Skeletal muscle tissue (tissue), 3 donors: ENCODE measurements at regions not wholly inside any gene's neighbourhood (a gene's known extent, or its start where the extent isn't known, plus 50 kb on each side); places are given as distances from the start of the nearest gene placed in this dataset.
"Not testable (repeated sequence)": the region's sequence is repeated elsewhere in the genome, so short reads cannot be mapped to it uniquely, and the experiment has no call there.

Source experiments
- H3K27ac ChIP-seq: one replicate; pipeline ENCODE4 v1.7.0; 2013; ENCODE audit warnings: mild to moderate bottlenecking, low read depth, low read length, inconsistent platforms
- H3K27me3 ChIP-seq, 3 donors: one replicate each; pipeline ENCODE4 v1.7.0; 2013; ENCODE audit warnings: low read length in 3 of 3; ENCODE audit not compliant: control insufficient read depth in 3 of 3, insufficient read depth in 3 of 3
- H3K36me3 ChIP-seq, 3 donors: one replicate each; pipeline ENCODE4 v1.7.0; 2013; ENCODE audit warnings: low read length in 3 of 3; ENCODE audit not compliant: control insufficient read depth in 3 of 3, insufficient read depth in 3 of 3
- H3K4me1 ChIP-seq, 3 donors: one replicate each; pipeline ENCODE4 v1.7.0; 2013; ENCODE audit warnings: low read length in 3 of 3, mild to moderate bottlenecking in 3 of 3; ENCODE audit not compliant: control insufficient read depth in 3 of 3, insufficient read depth in 3 of 3
- H3K4me3 ChIP-seq, 3 donors: one replicate each; pipeline ENCODE4 v1.7.0; 2013; ENCODE audit warnings: low read length in 3 of 3
- H3K9ac ChIP-seq, 3 donors: one replicate each; pipeline ENCODE4 v1.7.0; 2013; ENCODE audit warnings: low read length in 3 of 3, mild to moderate bottlenecking in 3 of 3, moderate library complexity in 2 of 3, low read depth in 1 of 3
- H3K9me3 ChIP-seq, 3 donors: one replicate each; pipeline ENCODE4 v1.7.0; 2013; ENCODE audit warnings: low read length in 3 of 3; ENCODE audit not compliant: control insufficient read depth in 3 of 3
- donor health status: Osteomylitis.

- H3K9ac ChIP-seq, H3K4me3 ChIP-seq, H3K27ac ChIP-seq, H3K27me3 ChIP-seq, H3K36me3 ChIP-seq, H3K9me3 ChIP-seq: not testable (repeated sequence)
- peaks cover 2 to 11% (median 3%) of the 10 kb centered on the region in 3 donors for H3K4me1 ChIP-seq
These were observed 109.1 kb downstream of the CCDC74A start for GRCh38 chr2:131636704-131637308.

- H3K9ac ChIP-seq, H3K9me3 ChIP-seq, H3K36me3 ChIP-seq: not testable (repeated sequence)
These were observed 111.4 kb downstream of the CCDC74A start for GRCh38 chr2:131639001-131639620.

GRCh38 chr2:131641414-131642206, 113.9 kb downstream of the CCDC74A start:
- Histone ChIP-seq H3K27ac (no peak overlapping the region), H3K9me3 (peaks cover 0 to 2% (median 0%) of the 10 kb centered on the region in 3 donors), H3K4me3 (no peak overlapping the region), H3K4me1 (peaks cover 2 to 6% (median 3%) of the 10 kb centered on the region in 3 donors), H3K27me3 (peaks cover 0 to 14% (median 11%) of the 10 kb centered on the region in 3 donors), H3K9ac (no peak overlapping the region), H3K36me3 (no peaks in the 10 kb centered on the region)

More at GRCh38 chr2:131639001-131639620, 111.4 kb downstream of the CCDC74A start:
- not testable (repeated sequence) for H3K4me3 ChIP-seq, H3K27me3 ChIP-seq, H3K27ac ChIP-seq
- H3K4me1 ChIP-seq = peaks cover 2 to 11% (median 3%) of the 10 kb centered on the region in 3 donors

- H3K9me3 ChIP-seq, H3K4me1 ChIP-seq, H3K4me3 ChIP-seq, H3K9ac ChIP-seq, H3K27ac ChIP-seq, H3K36me3 ChIP-seq: not testable (repeated sequence)
- peaks cover 0 to 23% (median 21%) of the 10 kb centered on the region in 3 donors for H3K27me3 ChIP-seq
These were observed 115.5 kb downstream of the CCDC74A start for GRCh38 chr2:131643180-131643579.

- H3K4me1 ChIP-seq = peaks cover 0 to 2% (median 0%) of the 10 kb centered on the region in 3 donors
- H3K4me3 ChIP-seq = no peak overlapping the region
- H3K27me3 ChIP-seq = peaks cover 0 to 24% (median 21%) of the 10 kb centered on the region in 3 donors
- peaks cover 0 to 2% (median 0%) of the 10 kb centered on the region in 3 donors for H3K9me3 ChIP-seq
- no peaks in the 10 kb centered on the region for H3K36me3 ChIP-seq
- peak overlapping the region in 1 of 3 donors; percentile 3 for H3K9ac ChIP-seq
- H3K27ac ChIP-seq = no peak overlapping the region
These were observed 117.6 kb downstream of the CCDC74A start for GRCh38 chr2:131645177-131645765.

- H3K4me3 ChIP-seq = not testable (repeated sequence)
These were observed 118.5 kb downstream of the CCDC74A start for GRCh38 chr2:131646220-131646619.

GRCh38 chr2:131646669-131647297, 119.1 kb downstream of the CCDC74A start:
- Histone ChIP-seq H3K27me3 (peaks cover 0 to 24% (median 21%) of the 10 kb centered on the region in 3 donors), H3K27ac (no peak overlapping the region), H3K9me3 (peaks cover 0 to 2% (median 0%) of the 10 kb centered on the region in 3 donors), H3K9ac (no peak overlapping the region), H3K4me1 (no peaks in the 10 kb centered on the region), H3K4me3 (peak overlapping the region; percentile 22 to 36 (median 30)), H3K36me3 (no peaks in the 10 kb centered on the region)

More at GRCh38 chr2:131646220-131646619, 118.5 kb downstream of the CCDC74A start:
- H3K36me3 ChIP-seq, H3K4me1 ChIP-seq, H3K9ac ChIP-seq, H3K27ac ChIP-seq, H3K9me3 ChIP-seq: not testable (repeated sequence)
- H3K27me3 ChIP-seq = peaks cover 0 to 24% (median 21%) of the 10 kb centered on the region in 3 donors

GRCh38 chr2:131648565-131648964, 120.9 kb downstream of the CCDC74A start:
- not testable (repeated sequence) for H3K27ac ChIP-seq, H3K9me3 ChIP-seq, H3K4me3 ChIP-seq, H3K4me1 ChIP-seq, H3K9ac ChIP-seq, H3K36me3 ChIP-seq
- H3K27me3 ChIP-seq = peaks cover 0 to 24% (median 21%) of the 10 kb centered on the region in 3 donors

- H3K9ac ChIP-seq, H3K4me1 ChIP-seq, H3K4me3 ChIP-seq, H3K9me3 ChIP-seq, H3K36me3 ChIP-seq, H3K27me3 ChIP-seq, H3K27ac ChIP-seq: not testable (repeated sequence)
These were observed 124.6 kb downstream of the CCDC74A start for GRCh38 chr2:131652246-131652645.
